Kasumi-1 (cell line): ENCODE measurements at regions not wholly inside any gene's neighbourhood (a gene's known extent, or its start where the extent isn't known, plus 50 kb on each side); places are given as distances from the start of the nearest gene placed in this dataset.
A peak's percentile ranks its signal among the peaks of the same experiment; 100 is the strongest.

ENCODE experiments used
- DNase-seq, 2 experiments: peaks; one replicate each; lab custom pipeline; 2025; lab: John Stamatoyannopoulos, UW

GRCh38 chr4:155552180-155552579, 114.5 kb upstream of the GUCY1A1 start:
- no peak for DNase-seq

GRCh38 chr4:155548173-155548572, 118.5 kb upstream of the GUCY1A1 start:
- DNase-seq = no peak

- DNase-seq = no peak
These were observed 120.2 kb upstream of the GUCY1A1 start for GRCh38 chr4:155546451-155546850.

- no peak for DNase-seq
These were observed 121.2 kb upstream of the GUCY1A1 start for GRCh38 chr4:155545456-155545855.

- no peak for DNase-seq
These were observed 122.1 kb upstream of the GUCY1A1 start for GRCh38 chr4:155544547-155544946.

GRCh38 chr4:155543126-155543765, 123.4 kb upstream of the GUCY1A1 start:
- no peak for DNase-seq

- no peak for DNase-seq
These were observed 124.2 kb upstream of the GUCY1A1 start for GRCh38 chr4:155542415-155542814.

- DNase-seq = no peak
These were observed 124.9 kb upstream of the GUCY1A1 start for GRCh38 chr4:155541716-155542115.

- DNase-seq = no peak
These were observed 126.0 kb upstream of the GUCY1A1 start for GRCh38 chr4:155540698-155541097.

GRCh38 chr4:155539746-155540145, 126.9 kb upstream of the GUCY1A1 start:
- no peak for DNase-seq

GRCh38 chr4:155535802-155536454, 130.7 kb upstream of the GUCY1A1 start:
- no peak for DNase-seq

GRCh38 chr4:155532373-155533085, 134.1 kb upstream of the GUCY1A1 start:
- DNase-seq = no peak

- DNase-seq = no peak
These were observed 135.8 kb upstream of the GUCY1A1 start for GRCh38 chr4:155530857-155531256.

- no peak for DNase-seq
These were observed 136.4 kb upstream of the GUCY1A1 start for GRCh38 chr4:155530290-155530689.

GRCh38 chr4:155529716-155530115, 136.9 kb upstream of the GUCY1A1 start:
- DNase-seq = no peak

- DNase-seq = peak; percentile 44 to 49
These were observed 137.4 kb upstream of the GUCY1A1 start for GRCh38 chr4:155529272-155529671.

GRCh38 chr4:155526452-155527169, 140.0 kb upstream of the GUCY1A1 start:
- no peak for DNase-seq

GRCh38 chr4:155524926-155525455, 141.7 kb upstream of the GUCY1A1 start:
- DNase-seq = no peak

GRCh38 chr4:155523358-155523757, 143.3 kb upstream of the GUCY1A1 start:
- no peak for DNase-seq

GRCh38 chr4:155522201-155522600, 144.4 kb upstream of the GUCY1A1 start:
- DNase-seq = no peak

GRCh38 chr4:155521382-155521781, 144.6 kb upstream of the MAP9 start:
- DNase-seq = no peak

GRCh38 chr4:155515444-155516075, 138.8 kb upstream of the MAP9 start:
- DNase-seq = no peak
